ENCODE measurements at regions not wholly inside any gene's neighbourhood (a gene's known extent, or its start where the extent isn't known, plus 50 kb on each side); places are given as distances from the start of the nearest gene placed in this dataset.
"Not testable (repeated sequence)": the region's sequence is repeated elsewhere in the genome, so short reads cannot be mapped to it uniquely, and the experiment has no call there.

DNA sequence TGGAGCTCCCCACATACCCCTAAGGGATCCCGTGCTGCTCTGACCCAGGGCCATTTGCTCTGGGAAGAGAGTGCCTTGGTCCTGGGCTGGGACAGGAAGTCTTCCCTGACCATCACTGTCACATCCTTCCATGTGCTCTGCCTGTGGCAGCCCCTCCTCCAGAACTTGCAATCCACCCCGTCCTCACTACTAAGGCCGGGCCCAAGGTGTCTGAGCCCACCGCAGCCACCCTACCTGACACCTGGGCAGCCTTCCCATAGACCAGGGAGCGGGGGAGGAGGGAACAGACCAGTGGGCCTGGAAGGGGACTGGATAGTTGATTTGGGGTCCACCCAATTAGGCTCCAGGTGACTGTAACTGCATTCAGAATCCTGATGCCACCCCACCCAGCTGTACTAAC lies 117.5 kb upstream of the CRHR1 start:
- Mint-ChIP-seq H3K27me3 (peaks cover 30 to 44% (median 39%) of the 10 kb centered on the region in 3 donors), H3K36me3 (no peaks in the 10 kb centered on the region), H3K4me1 (no peaks in the 10 kb centered on the region), H3K9me3 (peaks cover 0 to 10% (median 5%) of the 10 kb centered on the region in 7 donors), H3K4me3 (no peak overlapping the region), H3K27ac (no peak overlapping the region)
- ATAC-seq (ENCODE audit: low read depth in 2 of 2) (no peak), DNase-seq (no peak)

DNA sequence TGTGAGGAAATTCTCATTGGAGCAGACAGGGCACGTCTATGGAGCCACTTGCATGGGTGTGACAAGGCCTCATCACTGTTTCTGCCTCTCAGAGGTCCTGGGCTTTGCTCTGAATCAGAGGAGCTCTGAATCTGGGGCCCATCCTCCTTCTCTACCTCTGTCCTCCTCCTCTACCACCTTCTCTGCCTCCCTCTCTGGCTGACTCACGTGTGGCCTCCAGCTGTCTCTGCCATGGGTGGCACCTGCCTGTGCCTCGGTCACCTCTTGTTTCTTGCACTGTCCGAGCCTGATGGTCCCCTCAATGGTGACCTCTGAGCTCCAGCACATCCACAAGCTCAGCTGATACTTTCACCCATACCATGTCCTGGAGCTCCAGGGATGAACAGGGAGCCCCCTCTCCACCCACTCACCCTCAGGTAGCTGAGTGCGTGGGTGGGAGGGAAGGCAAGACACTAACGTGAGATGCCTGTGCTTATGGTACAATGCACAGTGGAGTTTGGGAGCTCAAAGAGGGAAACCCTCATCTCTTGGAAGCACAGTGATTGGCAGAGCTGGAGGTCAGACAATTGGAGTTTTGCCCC lies 116.4 kb upstream of the CRHR1 start:
- peaks cover 0 to 5% (median 2%) of the 10 kb centered on the region in 7 donors for H3K9me3 Mint-ChIP-seq
- ATAC-seq (ENCODE audit: low read depth in 2 of 2), result no peak
- no peak overlapping the region for H3K4me3 Mint-ChIP-seq
- H3K27me3 Mint-ChIP-seq, result peaks cover 24 to 43% (median 37%) of the 10 kb centered on the region in 3 donors
- H3K36me3 Mint-ChIP-seq, result no peaks in the 10 kb centered on the region
- peak overlapping the region in 1 of 6 donors; percentile 89 for H3K27ac Mint-ChIP-seq
- H3K4me1 Mint-ChIP-seq, result no peaks in the 10 kb centered on the region
- DNase-seq, result no peak

DNA sequence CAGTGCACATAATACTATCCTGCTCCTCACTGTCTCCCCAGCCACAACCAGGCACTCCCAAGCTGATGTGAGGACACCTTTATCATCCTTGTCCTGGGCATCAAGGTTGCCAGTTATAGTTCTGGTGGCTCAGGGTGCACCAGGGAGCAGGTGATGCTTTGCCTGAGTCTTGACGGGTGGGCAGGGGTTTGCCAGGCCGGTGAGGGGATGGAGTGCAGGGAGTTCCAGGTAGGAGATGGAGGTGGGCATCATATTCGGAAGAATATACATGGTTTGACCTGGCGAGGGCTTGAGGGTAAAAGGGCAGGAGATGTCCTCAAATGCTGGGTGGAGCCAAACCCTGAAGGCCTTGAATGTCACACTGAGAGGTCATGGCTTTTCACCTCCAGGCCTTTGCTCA lies 115.8 kb upstream of the CRHR1 start:
- Mint-ChIP-seq H3K4me3 (no peak overlapping the region), H3K9me3 (peaks cover 0 to 1% (median 0%) of the 10 kb centered on the region in 7 donors), H3K27me3 (peaks cover 22 to 40% (median 33%) of the 10 kb centered on the region in 3 donors), H3K4me1 (no peaks in the 10 kb centered on the region), H3K36me3 (no peaks in the 10 kb centered on the region), H3K27ac (no peak overlapping the region)
- no peak for DNase-seq
- ATAC-seq (ENCODE audit: low read depth in 2 of 2), result no peak

DNA sequence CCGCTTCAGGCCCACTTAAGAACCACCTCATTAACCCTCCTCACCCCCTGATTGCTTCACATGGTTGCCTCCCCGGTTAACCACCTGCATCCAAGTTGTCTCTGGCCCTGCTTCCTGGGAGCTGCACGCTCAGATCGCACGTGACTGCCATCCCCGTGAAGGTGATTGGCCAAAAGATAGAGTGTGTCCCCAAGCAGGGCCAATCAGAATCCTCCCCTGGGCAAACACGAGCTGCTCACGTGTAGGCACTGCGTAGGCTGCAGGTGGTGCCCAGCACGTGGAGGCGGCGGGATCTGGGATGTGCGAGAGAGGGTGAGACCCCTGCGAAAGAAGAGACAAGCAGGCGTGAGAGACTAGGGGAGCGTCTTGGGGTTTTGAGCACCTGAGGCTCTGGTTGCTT lies 111.8 kb upstream of the CRHR1 start:
- no peak for DNase-seq
- Mint-ChIP-seq H3K27ac (no peak overlapping the region), H3K36me3 (no peaks in the 10 kb centered on the region), H3K27me3 (peaks cover 27 to 50% (median 41%) of the 10 kb centered on the region in 3 donors), H3K4me1 (no peaks in the 10 kb centered on the region), H3K9me3 (peaks cover 0 to 23% (median 8%) of the 10 kb centered on the region in 7 donors), H3K4me3 (no peak overlapping the region)
- ATAC-seq (ENCODE audit: low read depth in 2 of 2), result no peak

DNA sequence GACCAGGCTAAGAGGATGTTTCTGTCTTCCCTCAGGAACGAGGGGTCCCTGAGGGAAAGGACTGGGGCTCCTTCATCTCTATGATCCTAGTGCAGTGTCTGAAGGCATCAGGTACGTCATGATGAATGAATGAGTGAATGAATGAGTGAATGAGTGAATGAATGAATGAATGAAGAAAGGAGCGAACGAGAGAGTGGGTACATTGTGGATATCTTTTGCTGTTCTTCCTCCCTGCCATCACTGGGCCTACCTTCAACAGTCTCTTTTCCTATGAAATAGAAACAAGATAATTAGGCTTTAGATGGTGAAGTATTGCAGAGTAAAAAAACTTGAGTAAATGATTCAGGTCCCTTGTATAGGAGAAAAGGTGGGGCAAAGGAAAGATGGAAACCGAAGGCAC lies 111.3 kb upstream of the CRHR1 start:
- H3K4me3 Mint-ChIP-seq, result no peak overlapping the region
- H3K27ac Mint-ChIP-seq, result peak overlapping the region in 1 of 6 donors; percentile 51

DNA sequence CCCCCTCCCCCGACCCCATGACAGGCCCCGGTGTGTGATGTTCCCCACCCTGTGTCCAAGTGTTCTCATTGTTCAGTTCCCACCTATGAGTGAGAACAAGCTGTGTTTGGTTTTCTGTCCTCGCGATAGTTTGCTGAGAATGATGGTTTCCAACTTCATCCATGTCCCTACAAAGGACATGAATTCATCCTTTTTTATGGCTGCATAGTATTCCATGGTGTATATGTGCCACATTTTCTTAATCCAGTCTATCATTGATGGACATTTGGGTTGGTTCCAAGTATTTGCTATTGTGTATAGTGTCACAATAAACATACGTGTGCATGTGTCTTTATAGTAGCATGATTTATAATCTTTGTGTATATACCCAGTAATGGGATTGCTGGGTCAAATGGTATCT lies 110.4 kb upstream of the CRHR1 start:
- not testable (repeated sequence) for H3K4me3 Mint-ChIP-seq; H3K4me1 Mint-ChIP-seq; H3K36me3 Mint-ChIP-seq; ATAC-seq (ENCODE audit: low read depth in 2 of 2); H3K27ac Mint-ChIP-seq; DNase-seq
- H3K27me3 Mint-ChIP-seq, result peaks cover 25 to 50% (median 34%) of the 10 kb centered on the region in 3 donors
- H3K9me3 Mint-ChIP-seq, result peaks cover 0 to 23% (median 8%) of the 10 kb centered on the region in 7 donors

More for the DNA sequence above, 111.3 kb upstream of the CRHR1 start:
- Mint-ChIP-seq H3K27me3 (peaks cover 27 to 49% (median 36%) of the 10 kb centered on the region in 3 donors), H3K36me3 (no peaks in the 10 kb centered on the region), H3K4me1 (no peaks in the 10 kb centered on the region), H3K9me3 (peaks cover 0 to 23% (median 8%) of the 10 kb centered on the region in 7 donors)
- no peak for DNase-seq
- ATAC-seq (ENCODE audit: low read depth in 2 of 2), result no peak

DNA sequence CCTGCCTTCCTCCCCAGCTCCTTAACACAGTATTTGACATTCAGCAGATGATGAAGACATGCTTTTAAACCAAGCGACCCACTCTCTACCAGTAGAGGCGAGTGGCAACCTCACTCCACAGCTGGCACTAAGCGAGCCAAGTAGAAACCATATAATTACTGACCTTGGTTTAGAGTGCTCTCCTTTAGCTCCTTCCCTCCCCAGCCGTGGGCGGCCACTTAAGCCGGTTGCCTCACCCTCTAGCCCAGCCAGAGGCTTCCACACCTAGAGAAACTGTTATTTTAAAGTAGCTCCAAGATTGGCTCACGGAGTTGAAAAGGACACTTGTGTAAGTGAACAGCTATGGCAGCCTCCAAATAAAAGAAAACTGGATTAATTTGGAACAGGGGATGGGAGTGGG lies 109.1 kb upstream of the CRHR1 start:
- peaks cover 0 to 28% (median 8%) of the 10 kb centered on the region in 7 donors for H3K9me3 Mint-ChIP-seq
- H3K27me3 Mint-ChIP-seq, result peaks cover 24 to 51% (median 34%) of the 10 kb centered on the region in 3 donors
- H3K4me3 Mint-ChIP-seq, result no peak overlapping the region
- H3K36me3 Mint-ChIP-seq, result no peaks in the 10 kb centered on the region
- DNase-seq, result no peak
- H3K27ac Mint-ChIP-seq, result no peak overlapping the region
- ATAC-seq (ENCODE audit: low read depth in 2 of 2), result no peak
- H3K4me1 Mint-ChIP-seq, result no peaks in the 10 kb centered on the region

DNA sequence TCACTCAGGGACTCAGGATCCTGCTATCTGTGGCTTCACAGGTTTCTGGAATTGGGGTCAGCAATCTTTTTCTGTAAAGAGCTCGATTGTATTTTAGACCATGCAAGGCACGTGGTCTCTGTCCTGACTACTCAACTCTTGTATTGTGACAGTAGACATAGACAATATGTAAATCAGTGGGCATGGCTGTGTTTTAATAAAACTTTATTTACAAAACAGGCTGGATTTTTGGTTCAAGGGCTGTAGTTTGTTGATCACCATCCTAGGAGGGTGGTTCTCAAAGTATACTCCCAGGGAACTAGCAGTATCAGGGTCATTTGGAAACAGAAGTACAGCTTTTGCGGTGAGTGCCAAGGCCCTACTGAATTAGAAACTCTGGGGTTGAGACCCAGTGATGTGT lies 108.2 kb upstream of the CRHR1 start:
- H3K4me3 Mint-ChIP-seq, result no peak overlapping the region

DNA sequence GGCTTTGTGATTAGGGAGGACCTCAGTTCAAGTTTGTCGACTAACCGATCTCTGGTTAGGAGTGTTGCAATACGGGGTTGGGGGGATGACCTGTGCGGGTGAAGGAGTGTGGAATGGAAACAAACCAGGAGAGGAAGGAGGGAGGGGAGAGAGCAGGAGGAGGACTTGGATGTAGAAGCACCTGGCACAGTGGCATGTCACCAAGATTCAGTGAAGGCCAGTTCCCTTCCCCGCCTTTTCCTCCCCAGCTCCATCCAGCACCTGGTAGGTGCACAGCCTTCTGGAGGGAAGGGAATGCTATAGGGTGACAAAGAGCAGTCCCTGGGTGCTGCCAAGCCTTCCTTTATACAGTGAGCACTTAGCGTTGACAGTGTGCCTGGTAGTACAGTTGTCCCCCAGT lies 107.4 kb upstream of the CRHR1 start:
- ATAC-seq (ENCODE audit: low read depth in 2 of 2) (no peak), DNase-seq (no peak)
- Mint-ChIP-seq H3K36me3 (no peaks in the 10 kb centered on the region), H3K27ac (no peak overlapping the region), H3K27me3 (peaks cover 17 to 51% (median 41%) of the 10 kb centered on the region in 3 donors), H3K4me3 (peak overlapping the region in 1 of 8 donors; percentile 75), H3K4me1 (no peaks in the 10 kb centered on the region), H3K9me3 (peaks cover 0 to 28% (median 10%) of the 10 kb centered on the region in 7 donors)

More for the DNA sequence above, 108.2 kb upstream of the CRHR1 start:
- Mint-ChIP-seq H3K9me3 (peaks cover 0 to 28% (median 10%) of the 10 kb centered on the region in 7 donors), H3K36me3 (no peaks in the 10 kb centered on the region), H3K27ac (no peak overlapping the region), H3K4me1 (no peaks in the 10 kb centered on the region), H3K27me3 (peaks cover 17 to 51% (median 34%) of the 10 kb centered on the region in 3 donors)
- no peak for ATAC-seq (ENCODE audit: low read depth in 2 of 2)
- DNase-seq, result no peak

DNA sequence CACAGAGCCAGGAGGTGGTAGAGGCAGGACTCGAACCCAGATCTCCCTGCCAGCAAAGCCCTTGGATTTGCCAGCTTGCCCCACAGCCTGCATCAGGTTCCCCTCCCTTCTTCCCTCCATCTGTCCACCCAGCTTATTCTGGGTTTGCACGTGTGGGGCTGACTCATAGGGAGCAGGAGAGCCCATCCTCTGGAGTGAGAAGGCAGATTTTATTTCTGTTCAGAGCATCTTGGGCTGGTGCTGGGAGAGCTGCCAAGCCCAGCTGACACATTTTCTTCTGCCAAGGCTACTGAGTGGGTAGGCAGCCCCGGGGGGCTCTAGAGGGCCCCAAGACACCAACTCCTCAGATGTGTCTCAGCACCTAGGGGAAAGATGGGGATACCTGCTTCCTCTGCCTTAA lies 106.3 kb upstream of the CRHR1 start:
- ATAC-seq (ENCODE audit: low read depth in 2 of 2) (no peak), DNase-seq (no peak)
- Mint-ChIP-seq H3K27me3 (peaks cover 17 to 42% (median 32%) of the 10 kb centered on the region in 3 donors), H3K4me3 (no peak overlapping the region), H3K4me1 (no peaks in the 10 kb centered on the region), H3K9me3 (peaks cover 0 to 28% (median 10%) of the 10 kb centered on the region in 7 donors), H3K36me3 (no peaks in the 10 kb centered on the region), H3K27ac (no peak overlapping the region)

DNA sequence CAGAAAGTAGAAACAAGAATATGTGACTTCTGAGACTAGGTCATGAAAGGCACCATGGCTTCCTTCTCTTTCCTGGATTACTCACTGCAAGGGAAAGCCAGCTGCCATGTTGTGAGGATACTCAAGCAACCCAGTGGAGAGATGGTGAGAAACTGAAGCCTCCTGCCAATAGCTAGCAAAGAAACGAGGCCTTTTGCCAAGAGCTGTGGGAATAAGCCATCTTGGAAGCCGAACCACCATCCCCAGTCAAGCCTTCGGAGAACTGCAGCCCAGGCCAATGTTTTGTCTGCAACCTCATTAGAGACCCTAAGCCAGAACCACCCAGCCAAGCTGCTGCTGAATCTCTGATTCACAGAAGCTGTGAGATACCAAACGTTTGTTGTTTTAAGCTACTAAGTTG lies 104.7 kb upstream of the CRHR1 start:
- Mint-ChIP-seq H3K36me3 (no peaks in the 10 kb centered on the region), H3K4me3 (no peak overlapping the region), H3K4me1 (no peaks in the 10 kb centered on the region), H3K9me3 (peaks cover 0 to 22% (median 7%) of the 10 kb centered on the region in 7 donors), H3K27ac (no peak overlapping the region), H3K27me3 (peaks cover 9 to 33% (median 32%) of the 10 kb centered on the region in 3 donors)
- ATAC-seq (ENCODE audit: low read depth in 2 of 2) (no peak), DNase-seq (no peak)

DNA sequence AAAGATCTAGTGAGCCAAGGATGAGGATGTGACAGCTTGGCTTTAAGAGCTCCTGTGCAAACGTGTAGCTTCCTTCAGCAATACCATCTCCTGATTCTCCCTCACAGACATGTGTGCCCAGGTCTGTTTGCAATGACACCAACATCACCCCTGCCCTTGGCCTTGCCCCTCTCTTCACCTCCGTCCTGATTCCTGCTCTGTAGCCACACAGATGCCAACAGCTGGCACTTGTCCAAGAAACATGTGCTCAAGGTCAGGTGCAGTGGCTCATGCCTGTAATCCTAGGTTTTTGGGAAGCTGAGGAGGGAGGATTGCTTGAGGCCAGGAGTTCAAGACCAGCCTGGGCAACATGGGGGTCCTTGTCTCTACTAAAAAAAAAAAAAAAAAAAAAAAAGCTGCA lies 103.8 kb upstream of the CRHR1 start:
- Mint-ChIP-seq H3K9me3 (peaks cover 0 to 14% (median 6%) of the 10 kb centered on the region in 7 donors), H3K4me1 (no peaks in the 10 kb centered on the region), H3K27ac (no peak overlapping the region), H3K27me3 (peaks cover 9 to 29% (median 26%) of the 10 kb centered on the region in 3 donors), H3K4me3 (no peak overlapping the region), H3K36me3 (no peaks in the 10 kb centered on the region)
- DNase-seq (no peak), ATAC-seq (ENCODE audit: low read depth in 2 of 2) (no peak)

DNA sequence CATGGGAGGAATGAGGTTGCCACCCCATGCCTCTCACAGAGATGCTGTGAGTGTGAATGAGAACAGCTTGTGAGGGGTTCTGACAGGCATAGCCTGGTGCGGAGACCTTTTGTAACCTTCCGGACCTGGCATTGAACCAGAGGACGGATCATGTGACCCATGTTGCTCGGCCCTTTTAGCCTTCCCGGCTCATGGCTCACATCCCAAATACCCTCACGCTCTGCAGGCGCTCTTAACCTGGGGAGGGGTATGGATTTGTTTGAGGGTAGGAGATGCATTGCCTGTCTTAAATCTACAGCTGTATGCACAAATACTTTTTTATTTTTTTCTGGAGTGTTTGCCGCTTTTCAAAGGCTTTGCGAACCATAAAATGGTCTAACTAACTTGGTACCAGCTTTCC lies 102.4 kb upstream of the CRHR1 start:
- ATAC-seq (ENCODE audit: low read depth in 2 of 2) (no peak), DNase-seq (no peak)
- no peak overlapping the region for H3K4me3 Mint-ChIP-seq
- H3K4me1 Mint-ChIP-seq, result no peaks in the 10 kb centered on the region
- H3K9me3 Mint-ChIP-seq, result peaks cover 0 to 5% (median 0%) of the 10 kb centered on the region in 7 donors
- H3K27me3 Mint-ChIP-seq, result peaks cover 13 to 34% (median 27%) of the 10 kb centered on the region in 3 donors
- H3K36me3 Mint-ChIP-seq, result no peaks in the 10 kb centered on the region
- no peak overlapping the region for H3K27ac Mint-ChIP-seq

DNA sequence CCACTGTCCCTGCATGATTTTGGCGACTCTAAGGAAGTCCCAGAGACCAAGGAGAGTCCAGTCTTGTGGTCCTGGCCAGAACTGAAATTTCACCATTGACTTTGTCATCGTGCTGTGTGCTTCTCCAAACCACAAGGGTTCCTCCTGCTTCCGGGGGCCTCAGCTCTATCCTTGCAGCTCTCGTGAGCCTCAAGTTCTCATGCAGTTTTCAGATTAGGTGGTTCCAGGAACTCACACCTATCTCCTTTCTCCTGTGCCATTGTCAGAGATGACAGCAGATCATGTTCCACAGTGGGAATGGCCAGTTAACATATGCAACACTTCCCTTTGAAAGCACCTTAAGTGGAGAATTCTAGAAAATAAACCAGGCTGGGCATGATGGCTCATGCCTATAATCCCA lies 97.9 kb upstream of the CRHR1 start:
- peaks cover 26 to 40% (median 36%) of the 10 kb centered on the region in 3 donors for H3K27me3 Mint-ChIP-seq
- no peak for DNase-seq
- no peak overlapping the region for H3K4me3 Mint-ChIP-seq
- H3K36me3 Mint-ChIP-seq, result no peaks in the 10 kb centered on the region
- H3K4me1 Mint-ChIP-seq, result no peaks in the 10 kb centered on the region
- no peak for ATAC-seq (ENCODE audit: low read depth in 2 of 2)
- H3K27ac Mint-ChIP-seq, result no peak overlapping the region
- no peaks in the 10 kb centered on the region for H3K9me3 Mint-ChIP-seq

All from naive B cell (primary cell).